ENCODE measurements at regions not wholly inside any gene's neighbourhood (a gene's known extent, or its start where the extent isn't known, plus 50 kb on each side); places are given as distances from the start of the nearest gene placed in this dataset.
"Not testable (repeated sequence)": the region's sequence is repeated elsewhere in the genome, so short reads cannot be mapped to it uniquely, and the experiment has no call there.

DNA sequence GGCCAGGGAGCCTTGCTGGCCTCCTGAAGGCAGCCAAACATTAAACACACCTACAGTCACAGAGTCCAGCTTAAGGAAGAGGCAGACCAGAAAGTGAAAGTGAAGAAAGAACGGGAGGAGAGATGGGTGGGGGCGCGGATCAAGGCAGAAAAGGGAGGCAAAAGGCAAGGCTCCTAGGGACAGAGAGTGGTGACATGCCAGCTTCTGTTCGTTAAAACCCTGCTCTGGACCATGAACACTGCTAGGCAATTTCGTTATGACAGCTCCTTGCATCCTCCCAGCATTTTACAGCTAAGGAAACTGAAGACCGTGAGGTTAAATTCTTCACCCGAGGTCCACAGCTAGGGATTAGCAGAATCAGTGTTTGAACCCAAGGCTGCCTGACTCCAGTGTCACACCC is 51.7 kb upstream of the SMURF2 start:
- not testable (repeated sequence) for TF ChIP-seq ZIC2 (tag by site-specific recombination; IDR thresholded peaks at IDR 0.05); ZNF776 (tag by site-specific recombination; IDR thresholded peaks at IDR 0.05; ENCODE audit: borderline replicate concordance); ZNF560 (tag by site-specific recombination; IDR thresholded peaks at IDR 0.05; ENCODE audit: borderline replicate concordance); CTCF (tag by site-specific recombination; IDR thresholded peaks at IDR 0.05); ZNF843 (tag by site-specific recombination; IDR thresholded peaks at IDR 0.05); ZBTB7A (tag by site-specific recombination; IDR thresholded peaks at IDR 0.05; ENCODE audit: low read depth)
